HEK293 (cell line): ENCODE measurements at regions not wholly inside any gene's neighbourhood (a gene's known extent, or its start where the extent isn't known, plus 50 kb on each side); places are given as distances from the start of the nearest gene placed in this dataset.
"Not testable (repeated sequence)": the region's sequence is repeated elsewhere in the genome, so short reads cannot be mapped to it uniquely, and the experiment has no call there.

Experiments
- CTCF ChIA-PET: fragments of 350-600 bp; formaldehyde crosslinking; extraction: SDS; loops from one replicate; lab custom pipeline; 2021; ENCODE audit warnings: antibody characterized with exemption; lab: Yijun Ruan, JAX
- POLR2A ChIA-PET: fragments of 300-600 bp; formaldehyde crosslinking; extraction: SDS; loops from one replicate; lab custom pipeline; 2020; ENCODE audit warnings: antibody characterized with exemption, inconsistent platforms; lab: Yijun Ruan, JAX
- H3K27ac ChIP-seq: fragments of 200-500 bp; sonication (Bioruptor generic); 2 replicates; pipeline ENCODE4 v1.5.1; 2014; ENCODE audit warnings: low read depth, low read length, control low read depth, inconsistent platforms; ENCODE audit errors: extremely low read depth
- H3K36me3 ChIP-seq, 2 experiments: fragments of 200-500 bp in 1 of 2; sonication (Bioruptor generic) in 1 of 2; 1 replicate in 1 of 2; 2 replicates in 1 of 2; pipeline ENCODE4 v1.5.1; 2014 to 2017; ENCODE audit warnings: inconsistent platforms in 2 of 2, low read length in 2 of 2; ENCODE audit not compliant: control insufficient read depth in 2 of 2, insufficient read depth in 1 of 2
- H3K4me1 ChIP-seq: fragments of 200-500 bp; sonication (Bioruptor generic); 2 replicates; pipeline ENCODE4 v1.5.1; 2014; ENCODE audit warnings: mild to moderate bottlenecking, low read length, inconsistent platforms; ENCODE audit not compliant: control insufficient read depth, insufficient read depth
- H3K4me3 ChIP-seq: 2 replicates; pipeline ENCODE4 v1.5.1; 2011; ENCODE audit warnings: low read depth, mild to moderate bottlenecking, control low read depth, low read length, moderate library complexity
- H3K9me3 ChIP-seq: fragments of 200-500 bp; sonication (Bioruptor generic); 2 replicates; pipeline ENCODE4 v1.5.1; 2014; ENCODE audit warnings: low read depth, low read length, inconsistent platforms; ENCODE audit not compliant: control insufficient read depth, insufficient read depth
- GFI1B ChIP-seq: fragments of 450-650 bp; formaldehyde crosslinking; IDR thresholded peaks from 2 replicates; pipeline ENCODE4 v1.5.1; 2016; ENCODE audit warnings: missing biosample characterization, missing genetic modification characterization
- GLI4 ChIP-seq: fragments of 450-650 bp; formaldehyde crosslinking; IDR thresholded peaks from 2 replicates; pipeline ENCODE4 v1.5.1; 2016; ENCODE audit warnings: missing biosample characterization, missing genetic modification characterization
- KLF8 ChIP-seq: fragments of 450-650 bp; formaldehyde crosslinking; IDR thresholded peaks from 2 replicates; pipeline ENCODE4 v1.5.1; 2016; ENCODE audit warnings: missing biosample characterization, missing genetic modification characterization
- KLF9 ChIP-seq: fragments of 450-650 bp; formaldehyde crosslinking; IDR thresholded peaks from 2 replicates; pipeline ENCODE4 v1.5.1; 2016; ENCODE audit warnings: missing biosample characterization, missing genetic modification characterization, low read depth
- ZBTB1 ChIP-seq: fragments of 450-650 bp; formaldehyde crosslinking; IDR thresholded peaks from 2 replicates; pipeline ENCODE4 v1.5.1; 2016; ENCODE audit warnings: missing biosample characterization, missing genetic modification characterization
- ZBTB17 ChIP-seq: fragments of 450-650 bp; formaldehyde crosslinking; IDR thresholded peaks from 2 replicates; pipeline ENCODE4 v1.5.1; 2016; ENCODE audit warnings: missing biosample characterization, missing genetic modification characterization
- ZBTB21 ChIP-seq: fragments of 450-650 bp; formaldehyde crosslinking; IDR thresholded peaks from 2 replicates; pipeline ENCODE4 v1.5.1; 2017; ENCODE audit warnings: missing biosample characterization, missing genetic modification characterization
- ZFP41 ChIP-seq: fragments of 450-650 bp; formaldehyde crosslinking; IDR thresholded peaks from 2 replicates; pipeline ENCODE4 v1.5.1; 2016; ENCODE audit warnings: missing biosample characterization, missing genetic modification characterization, borderline replicate concordance
- ZNF112 ChIP-seq: fragments of 450-650 bp; formaldehyde crosslinking; IDR thresholded peaks from 2 replicates; pipeline ENCODE4 v1.5.0; 2017; ENCODE audit warnings: missing biosample characterization, missing genetic modification characterization
- ZNF16 ChIP-seq: fragments of 450-650 bp; formaldehyde crosslinking; IDR thresholded peaks from 2 replicates; pipeline ENCODE4 v1.5.1; 2016; ENCODE audit warnings: low read depth, missing biosample characterization, missing genetic modification characterization
- ZNF184 ChIP-seq: fragments of 450-650 bp; IDR thresholded peaks from 2 replicates; pipeline ENCODE4 v1.5.1; 2018; ENCODE audit warnings: missing biosample characterization, mild to moderate bottlenecking, missing genetic modification characterization
- ZNF223 ChIP-seq: fragments of 450-650 bp; formaldehyde crosslinking; IDR thresholded peaks from 2 replicates; pipeline ENCODE4 v1.5.1; 2016; ENCODE audit warnings: missing biosample characterization, missing genetic modification characterization
- ZNF391 ChIP-seq: fragments of 450-650 bp; formaldehyde crosslinking; IDR thresholded peaks from 2 replicates; pipeline ENCODE4 v1.5.1; 2016; ENCODE audit warnings: low read depth, missing biosample characterization, missing genetic modification characterization, borderline replicate concordance
- ZNF404 ChIP-seq: fragments of 450-650 bp; formaldehyde crosslinking; IDR thresholded peaks from 2 replicates; pipeline ENCODE4 v1.5.1; 2017; ENCODE audit warnings: missing biosample characterization, missing genetic modification characterization
- ZNF501 ChIP-seq: fragments of 450-650 bp; formaldehyde crosslinking; IDR thresholded peaks from 2 replicates; pipeline ENCODE4 v1.5.1; 2016; ENCODE audit warnings: missing biosample characterization, missing genetic modification characterization
- ZNF521 ChIP-seq: fragments of 450-650 bp; formaldehyde crosslinking; IDR thresholded peaks from 2 replicates; pipeline ENCODE4 v1.5.1; 2017; ENCODE audit warnings: missing biosample characterization, mild to moderate bottlenecking, missing genetic modification characterization
- ZNF561 ChIP-seq: fragments of 450-650 bp; IDR thresholded peaks from 2 replicates; pipeline ENCODE4 v1.5.1; 2018; ENCODE audit warnings: missing biosample characterization, missing genetic modification characterization, borderline replicate concordance
- ZNF621 ChIP-seq: fragments of 450-650 bp; formaldehyde crosslinking; IDR thresholded peaks from 2 replicates; pipeline ENCODE4 v1.5.1; 2017; ENCODE audit warnings: missing biosample characterization, missing genetic modification characterization
- ZSCAN16 ChIP-seq: fragments of 450-650 bp; formaldehyde crosslinking; IDR thresholded peaks from 2 replicates; pipeline ENCODE4 v1.5.1; 2016; ENCODE audit warnings: missing biosample characterization, missing genetic modification characterization
- ZSCAN23 ChIP-seq: fragments of 450-650 bp; formaldehyde crosslinking; IDR thresholded peaks from 2 replicates; pipeline ENCODE4 v1.5.1; 2016; ENCODE audit warnings: missing biosample characterization, missing genetic modification characterization
- TF ChIP-seq, protein P1 (sequence below): fragments of 450-650 bp; formaldehyde crosslinking; IDR thresholded peaks from 2 replicates; pipeline ENCODE4 v1.5.1; 2016; ENCODE audit warnings: missing biosample characterization, missing genetic modification characterization
- TF ChIP-seq, protein P2 (sequence below): fragments of 450-650 bp; formaldehyde crosslinking; IDR thresholded peaks from 2 replicates; pipeline ENCODE4 v1.5.1; 2016; ENCODE audit warnings: missing biosample characterization, missing genetic modification characterization
- TF ChIP-seq, protein P3 (sequence below): fragments of 450-650 bp; formaldehyde crosslinking; IDR thresholded peaks from 2 replicates; pipeline ENCODE4 v1.5.1; 2017; ENCODE audit warnings: missing biosample characterization, mild to moderate bottlenecking, missing genetic modification characterization, moderate library complexity
- TF ChIP-seq, protein P4 (sequence below): fragments of 450-650 bp; formaldehyde crosslinking; IDR thresholded peaks from 2 replicates; pipeline ENCODE4 v1.5.1; 2017; ENCODE audit warnings: missing biosample characterization, missing genetic modification characterization

DNA sequence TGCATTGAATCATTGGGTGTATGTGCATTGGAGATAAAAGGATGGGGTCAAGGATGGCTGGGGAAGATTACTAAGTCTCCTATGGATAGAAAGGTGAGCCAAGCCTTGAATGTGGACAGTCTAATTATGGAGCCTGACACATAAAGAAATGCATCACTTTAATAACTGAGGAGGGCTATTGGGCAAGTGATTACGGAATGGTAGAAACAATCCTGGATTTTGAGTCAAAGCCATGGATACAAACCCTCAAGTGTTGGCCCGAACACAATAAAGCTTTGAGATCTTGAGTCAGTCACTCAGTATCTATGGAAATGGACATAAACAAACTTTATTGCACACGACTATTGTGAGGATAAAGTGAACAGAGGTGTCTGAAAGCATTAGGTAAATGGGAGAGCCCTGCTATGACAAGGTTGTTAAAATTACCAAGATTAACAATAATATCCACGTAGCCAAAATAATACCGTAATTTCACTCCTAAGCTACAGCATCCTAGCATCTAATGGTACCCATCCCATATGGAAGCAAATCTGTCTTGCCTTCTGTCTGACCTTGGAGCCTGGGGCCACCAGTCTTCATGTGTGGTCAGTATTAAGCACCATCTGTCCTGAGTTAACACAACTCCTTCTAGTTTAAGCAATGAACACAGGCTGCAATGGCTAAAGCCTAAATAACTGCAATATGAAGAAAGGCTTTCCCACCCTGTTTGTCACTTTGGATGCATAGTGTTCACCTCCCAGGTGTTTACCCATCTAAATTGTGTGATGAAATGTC, 136.9 kb upstream of the PRICKLE2 start:
- CTCF ChIA-PET = no interaction called here
- Histone ChIP-seq H3K4me1 (no peaks in the 10 kb centered on the region; the same call in 1 of the 2 replicates), H3K9me3 (no peaks in the 10 kb centered on the region), H3K4me3 (no peak overlapping the region), H3K27ac (no peak overlapping the region), H3K36me3 (no peaks in the 10 kb centered on the region)
- POLR2A ChIA-PET = no interaction called here
- TF ChIP-seq, protein P1, sequence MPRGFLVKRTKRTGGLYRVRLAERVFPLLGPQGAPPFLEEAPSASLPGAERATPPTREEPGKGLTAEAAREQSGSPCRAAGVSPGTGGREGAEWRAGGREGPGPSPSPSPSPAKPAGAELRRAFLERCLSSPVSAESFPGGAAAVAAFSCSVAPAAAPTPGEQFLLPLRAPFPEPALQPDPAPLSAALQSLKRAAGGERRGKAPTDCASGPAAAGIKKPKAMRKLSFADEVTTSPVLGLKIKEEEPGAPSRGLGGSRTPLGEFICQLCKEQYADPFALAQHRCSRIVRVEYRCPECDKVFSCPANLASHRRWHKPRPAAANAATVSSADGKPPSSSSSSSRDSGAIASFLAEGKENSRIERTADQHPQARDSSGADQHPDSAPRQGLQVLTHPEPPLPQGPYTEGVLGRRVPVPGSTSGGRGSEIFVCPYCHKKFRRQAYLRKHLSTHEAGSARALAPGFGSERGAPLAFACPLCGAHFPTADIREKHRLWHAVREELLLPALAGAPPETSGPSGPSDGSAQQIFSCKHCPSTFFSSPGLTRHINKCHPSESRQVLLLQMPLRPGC = no peak

DNA sequence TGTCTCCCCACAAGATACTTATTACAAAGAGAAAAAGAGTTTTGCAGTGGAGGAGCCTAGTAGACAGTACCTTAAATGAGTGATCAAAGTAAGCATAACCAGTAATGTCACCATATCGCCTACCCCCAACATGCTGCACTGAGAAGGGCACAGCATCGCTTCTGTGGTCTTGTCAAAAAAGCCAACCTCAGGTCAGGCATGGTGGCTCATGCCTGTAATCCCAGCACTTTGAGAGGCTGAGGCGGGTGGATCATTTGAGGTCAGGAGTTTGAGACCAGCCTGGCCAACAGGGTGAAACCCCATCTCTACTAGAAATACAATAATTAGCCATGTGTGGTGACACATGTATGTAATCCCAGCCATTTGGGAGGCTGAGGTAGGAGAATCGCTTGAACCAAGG, 135.8 kb upstream of the PRICKLE2 start:
- H3K36me3 ChIP-seq, H3K4me3 ChIP-seq, POLR2A ChIA-PET, H3K4me1 ChIP-seq, CTCF ChIA-PET, H3K27ac ChIP-seq, H3K9me3 ChIP-seq: not testable (repeated sequence)

DNA sequence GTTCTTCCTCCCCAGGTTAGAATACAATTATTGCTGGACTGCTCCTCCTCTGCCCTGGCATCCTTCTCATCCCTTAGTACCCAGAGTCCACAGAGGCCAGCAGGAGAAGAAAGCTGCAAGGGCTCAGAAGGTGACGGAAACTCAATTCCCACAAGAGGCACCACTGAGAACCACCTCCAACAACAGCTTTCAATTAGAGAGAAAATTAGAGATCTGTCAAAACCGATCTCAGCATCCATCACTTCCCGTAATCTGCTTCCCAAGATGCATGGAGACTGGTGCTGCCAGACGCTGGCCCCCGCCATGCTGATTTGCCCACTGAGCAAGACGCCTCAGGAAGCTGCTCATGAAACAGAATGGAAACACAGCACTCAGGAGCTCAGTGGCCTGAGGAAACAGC, 135.0 kb upstream of the PRICKLE2 start:
- ChIA-PET POLR2A (no interaction called here), CTCF (no interaction called here)
- H3K4me3 ChIP-seq = no peak overlapping the region

DNA sequence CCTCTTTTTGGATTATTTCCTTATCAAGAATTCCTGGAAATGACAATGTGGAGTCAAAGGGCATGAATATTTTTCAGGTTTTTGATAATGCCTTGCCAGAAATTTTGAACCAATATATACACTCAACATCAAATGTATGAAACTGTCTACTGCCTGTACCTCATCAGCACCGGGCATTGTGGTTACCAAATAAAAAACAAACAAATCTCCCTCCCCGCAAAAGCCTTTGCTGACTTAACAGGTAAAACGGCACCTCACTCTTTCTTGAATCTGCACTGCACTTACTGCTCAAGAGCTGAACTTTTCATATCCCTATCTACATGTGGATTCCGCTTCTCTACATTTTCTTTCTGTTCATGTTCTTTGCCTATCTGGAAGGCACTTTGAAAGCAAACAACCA, 134.5 kb upstream of the PRICKLE2 start:
- Histone ChIP-seq H3K27ac (no peak overlapping the region), H3K36me3 (no peaks in the 10 kb centered on the region), H3K4me3 (no peak overlapping the region), H3K9me3 (no peaks in the 10 kb centered on the region), H3K4me1 (no peaks in the 10 kb centered on the region; the same call in 1 of the 2 replicates)
- POLR2A ChIA-PET = no interaction called here
- CTCF ChIA-PET = no interaction called here
- no peak for TF ChIP-seq ZNF561
- TF ChIP-seq ZNF16 = no peak
- no peak for TF ChIP-seq GLI4 (tag by site-specific recombination)
- no peak for TF ChIP-seq ZNF404
- no peak for TF ChIP-seq ZFP41 (tag by site-specific recombination)
- TF ChIP-seq, protein P2, sequence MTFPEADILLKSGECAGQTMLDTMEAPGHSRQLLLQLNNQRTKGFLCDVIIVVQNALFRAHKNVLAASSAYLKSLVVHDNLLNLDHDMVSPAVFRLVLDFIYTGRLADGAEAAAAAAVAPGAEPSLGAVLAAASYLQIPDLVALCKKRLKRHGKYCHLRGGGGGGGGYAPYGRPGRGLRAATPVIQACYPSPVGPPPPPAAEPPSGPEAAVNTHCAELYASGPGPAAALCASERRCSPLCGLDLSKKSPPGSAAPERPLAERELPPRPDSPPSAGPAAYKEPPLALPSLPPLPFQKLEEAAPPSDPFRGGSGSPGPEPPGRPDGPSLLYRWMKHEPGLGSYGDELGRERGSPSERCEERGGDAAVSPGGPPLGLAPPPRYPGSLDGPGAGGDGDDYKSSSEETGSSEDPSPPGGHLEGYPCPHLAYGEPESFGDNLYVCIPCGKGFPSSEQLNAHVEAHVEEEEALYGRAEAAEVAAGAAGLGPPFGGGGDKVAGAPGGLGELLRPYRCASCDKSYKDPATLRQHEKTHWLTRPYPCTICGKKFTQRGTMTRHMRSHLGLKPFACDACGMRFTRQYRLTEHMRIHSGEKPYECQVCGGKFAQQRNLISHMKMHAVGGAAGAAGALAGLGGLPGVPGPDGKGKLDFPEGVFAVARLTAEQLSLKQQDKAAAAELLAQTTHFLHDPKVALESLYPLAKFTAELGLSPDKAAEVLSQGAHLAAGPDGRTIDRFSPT (tag by site-specific recombination) = no peak
- TF ChIP-seq ZBTB17 (tag by site-specific recombination) = no peak
- TF ChIP-seq ZNF112 (tag by site-specific recombination) = no peak
- TF ChIP-seq, protein P3, sequence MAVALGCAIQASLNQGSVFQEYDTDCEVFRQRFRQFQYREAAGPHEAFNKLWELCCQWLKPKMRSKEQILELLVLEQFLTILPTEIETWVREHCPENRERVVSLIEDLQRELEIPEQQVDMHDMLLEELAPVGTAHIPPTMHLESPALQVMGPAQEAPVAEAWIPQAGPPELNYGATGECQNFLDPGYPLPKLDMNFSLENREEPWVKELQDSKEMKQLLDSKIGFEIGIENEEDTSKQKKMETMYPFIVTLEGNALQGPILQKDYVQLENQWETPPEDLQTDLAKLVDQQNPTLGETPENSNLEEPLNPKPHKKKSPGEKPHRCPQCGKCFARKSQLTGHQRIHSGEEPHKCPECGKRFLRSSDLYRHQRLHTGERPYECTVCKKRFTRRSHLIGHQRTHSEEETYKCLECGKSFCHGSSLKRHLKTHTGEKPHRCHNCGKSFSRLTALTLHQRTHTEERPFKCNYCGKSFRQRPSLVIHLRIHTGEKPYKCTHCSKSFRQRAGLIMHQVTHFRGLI (tag by site-specific recombination) = no peak
- TF ChIP-seq ZSCAN23 (tag by site-specific recombination) = no peak

More for the DNA sequence above, 135.0 kb upstream of the PRICKLE2 start:
- Histone ChIP-seq H3K27ac (no peak overlapping the region), H3K9me3 (no peaks in the 10 kb centered on the region), H3K4me1 (no peaks in the 10 kb centered on the region; the same call in 1 of the 2 replicates), H3K36me3 (no peaks in the 10 kb centered on the region)
- TF ChIP-seq ZNF501 (no peak), ZBTB21 (tag by site-specific recombination) (no peak), ZNF184 (tag by site-specific recombination) (no peak), ZNF521 (tag by site-specific recombination) (no peak), ZNF223 (no peak), ZSCAN16 (tag by site-specific recombination) (no peak), KLF8 (tag by site-specific recombination) (no peak), ZNF391 (tag by site-specific recombination) (no peak), ZBTB1 (tag by site-specific recombination) (no peak), KLF9 (tag by site-specific recombination) (no peak), GFI1B (tag by site-specific recombination) (no peak), ZNF621 (no peak)
- TF ChIP-seq, protein P4, sequence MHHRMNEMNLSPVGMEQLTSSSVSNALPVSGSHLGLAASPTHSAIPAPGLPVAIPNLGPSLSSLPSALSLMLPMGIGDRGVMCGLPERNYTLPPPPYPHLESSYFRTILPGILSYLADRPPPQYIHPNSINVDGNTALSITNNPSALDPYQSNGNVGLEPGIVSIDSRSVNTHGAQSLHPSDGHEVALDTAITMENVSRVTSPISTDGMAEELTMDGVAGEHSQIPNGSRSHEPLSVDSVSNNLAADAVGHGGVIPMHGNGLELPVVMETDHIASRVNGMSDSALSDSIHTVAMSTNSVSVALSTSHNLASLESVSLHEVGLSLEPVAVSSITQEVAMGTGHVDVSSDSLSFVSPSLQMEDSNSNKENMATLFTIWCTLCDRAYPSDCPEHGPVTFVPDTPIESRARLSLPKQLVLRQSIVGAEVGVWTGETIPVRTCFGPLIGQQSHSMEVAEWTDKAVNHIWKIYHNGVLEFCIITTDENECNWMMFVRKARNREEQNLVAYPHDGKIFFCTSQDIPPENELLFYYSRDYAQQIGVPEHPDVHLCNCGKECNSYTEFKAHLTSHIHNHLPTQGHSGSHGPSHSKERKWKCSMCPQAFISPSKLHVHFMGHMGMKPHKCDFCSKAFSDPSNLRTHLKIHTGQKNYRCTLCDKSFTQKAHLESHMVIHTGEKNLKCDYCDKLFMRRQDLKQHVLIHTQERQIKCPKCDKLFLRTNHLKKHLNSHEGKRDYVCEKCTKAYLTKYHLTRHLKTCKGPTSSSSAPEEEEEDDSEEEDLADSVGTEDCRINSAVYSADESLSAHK (tag by site-specific recombination) = no peak
